Activated CD8-positive, alpha-beta T cell treated with anti-CD3 and anti-CD28 coated beads for 36 hours (primary cell): ENCODE measurements at regions not wholly inside any gene's neighbourhood (a gene's known extent, or its start where the extent isn't known, plus 50 kb on each side); places are given as distances from the start of the nearest gene placed in this dataset.

ENCODE experiments used
- ATAC-seq: fragments of 200-7000 bp; cut with Tn5 transposase; one replicate; pipeline ENCODE4 v1.10.0; 2021; ENCODE audit warnings: mild to moderate bottlenecking, moderate library complexity
- CTCF ChIA-PET: fragments of 350-600 bp; sonication (Branson Sonifier 250); formaldehyde crosslinking; loops from one replicate; lab custom pipeline; 2021; ENCODE audit warnings: antibody characterized with exemption; lab: Charles Lee
- POLR2A ChIA-PET: fragments of 350-600 bp; sonication (Branson Sonifier 250); formaldehyde crosslinking; loops from one replicate; lab custom pipeline; 2021; ENCODE audit warnings: antibody characterized with exemption; lab: Charles Lee
- DNase-seq: peaks from one replicate; pipeline ENCODE4 v3.0.0-alpha.2; 2020
- H3K27ac Mint-ChIP-seq: one replicate; pipeline ENCODE4 v1.8.0; 2021; ENCODE audit warnings: mild to moderate bottlenecking, mixed read lengths
- H3K27me3 Mint-ChIP-seq: one replicate; pipeline ENCODE4 v1.8.0; 2021; ENCODE audit warnings: mixed read lengths
- H3K36me3 Mint-ChIP-seq: one replicate; pipeline ENCODE4 v1.8.0; 2021; ENCODE audit warnings: low read depth, mixed read lengths
- H3K4me1 Mint-ChIP-seq: one replicate; pipeline ENCODE4 v1.8.0; 2021; ENCODE audit warnings: low read depth, mixed read lengths
- H3K4me3 Mint-ChIP-seq: one replicate; pipeline ENCODE4 v1.8.0; 2021; ENCODE audit warnings: mild to moderate bottlenecking, moderate library complexity, mixed read lengths
- H3K9me3 Mint-ChIP-seq: one replicate; pipeline ENCODE4 v1.8.0; 2021; ENCODE audit warnings: mixed read lengths
- CTCF ChIP-seq: fragments of 200-600 bp; IDR thresholded peaks from one replicate; pipeline ENCODE4 v1.8.0; 2022; ENCODE audit warnings: antibody characterized with exemption, mild to moderate bottlenecking
- intact Hi-C: fragments of 100-400 bp; cut with micrococcal nuclease; formaldehyde crosslinking; loops from one replicate; pipeline ENCODE4 v1.10.0; 2022

- POLR2A ChIA-PET: no interaction called here
These were observed 156.8 kb upstream of the ERBB4 start for GRCh38 chr2:212695426-212695825.

GRCh38 chr2:212694398-212694797, 155.8 kb upstream of the ERBB4 start:
- no peaks in the 10 kb centered on the region for H3K4me1 Mint-ChIP-seq
- TF ChIP-seq CTCF: no peak
- no peaks in the 10 kb centered on the region for H3K9me3 Mint-ChIP-seq
- DNase-seq: no peak
- ChIA-PET POLR2A (no interaction called here), CTCF (no interaction called here)
- H3K27ac Mint-ChIP-seq: no peak overlapping the region
- H3K4me3 Mint-ChIP-seq: no peak overlapping the region
- no peak for ATAC-seq
- intact Hi-C loops: no loop called here
- H3K36me3 Mint-ChIP-seq: no peaks in the 10 kb centered on the region
- no peaks in the 10 kb centered on the region for H3K27me3 Mint-ChIP-seq

More at GRCh38 chr2:212695426-212695825, 156.8 kb upstream of the ERBB4 start:
- H3K27ac Mint-ChIP-seq: no peak overlapping the region
- DNase-seq (no peak), ATAC-seq (no peak)
- no peak for TF ChIP-seq CTCF
- intact Hi-C loops: no loop called here
- CTCF ChIA-PET: no interaction called here
- H3K4me3 Mint-ChIP-seq: no peak overlapping the region
- H3K9me3 Mint-ChIP-seq: no peaks in the 10 kb centered on the region
- H3K27me3 Mint-ChIP-seq: no peaks in the 10 kb centered on the region
- no peaks in the 10 kb centered on the region for H3K36me3 Mint-ChIP-seq
- no peaks in the 10 kb centered on the region for H3K4me1 Mint-ChIP-seq

- H3K9me3 Mint-ChIP-seq: no peaks in the 10 kb centered on the region
- ATAC-seq (no peak), DNase-seq (no peak)
- intact Hi-C loops: no loop called here
- POLR2A ChIA-PET: no interaction called here
- no peak overlapping the region for H3K27ac Mint-ChIP-seq
- no peaks in the 10 kb centered on the region for H3K36me3 Mint-ChIP-seq
- no peak overlapping the region for H3K4me3 Mint-ChIP-seq
- no peaks in the 10 kb centered on the region for H3K4me1 Mint-ChIP-seq
- TF ChIP-seq CTCF: no peak
- no peaks in the 10 kb centered on the region for H3K27me3 Mint-ChIP-seq
- CTCF ChIA-PET: interaction anchor here (0.8 kb wide), 1 partner anchor 85 kb away, joined by 3 read pairs; no protein-coding TSS in a partner anchor
These were observed 153.9 kb upstream of the ERBB4 start for GRCh38 chr2:212692466-212692865.

GRCh38 chr2:212686285-212686895, 147.8 kb upstream of the ERBB4 start:
- peak overlapping the region; percentile 39 for H3K27ac Mint-ChIP-seq

More at GRCh38 chr2:212686285-212686895, 147.8 kb upstream of the ERBB4 start:
- ChIA-PET CTCF (interaction anchor here (0.6 to 1.3 kb wide), 13 partner anchors 11 to 725 kb away, joined by 3 to 10 read pairs (median 3); no protein-coding TSS in a partner anchor), POLR2A (no interaction called here)
- intact Hi-C loops: loop anchor here (5.0 to 10.0 kb wide), 3 partner anchors 88 to 466 kb away; partner anchors contain the start of gene IKZF2
- no peak overlapping the region for H3K4me3 Mint-ChIP-seq
- DNase-seq (peak; percentile 83), ATAC-seq (peak; percentile 70)
- H3K27me3 Mint-ChIP-seq: no peaks in the 10 kb centered on the region
- peaks cover 4% of the 10 kb centered on the region for H3K4me1 Mint-ChIP-seq
- peak; percentile 89 for TF ChIP-seq CTCF
- no peaks in the 10 kb centered on the region for H3K9me3 Mint-ChIP-seq
- H3K36me3 Mint-ChIP-seq: no peaks in the 10 kb centered on the region
